ENCODE measurements at regions not wholly inside any gene's neighbourhood (a gene's known extent, or its start where the extent isn't known, plus 50 kb on each side); places are given as distances from the start of the nearest gene placed in this dataset.

DNA sequence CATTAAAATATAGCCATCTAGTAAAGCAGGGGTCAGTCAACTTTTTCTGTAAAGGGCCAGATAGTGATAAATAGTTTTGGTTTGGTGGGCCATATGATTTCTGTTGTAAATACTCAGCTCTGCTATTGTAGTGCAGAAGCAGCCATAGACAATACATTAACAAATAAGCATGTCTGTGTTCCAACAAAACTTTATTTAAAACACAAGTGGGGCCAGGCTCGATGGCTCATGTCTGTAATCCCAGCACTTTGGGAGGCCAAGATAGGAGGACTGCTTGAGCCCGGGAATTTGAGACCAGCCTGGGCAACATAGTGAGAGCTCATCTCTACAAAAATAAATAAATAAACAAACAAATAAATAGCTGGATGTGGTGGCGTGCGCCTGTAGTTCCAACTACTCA, 60.8 kb upstream of the TANC2 start:
- peaks cover 22% of the 10 kb centered on the region for H3K27me3 Mint-ChIP-seq
- no peaks in the 10 kb centered on the region for H3K27me3 ChIP-seq (replicated peaks in 1 of 4; ENCODE audit: control extremely low read depth in 1 of 4, control insufficient read depth in 3 of 4, insufficient read depth in 4 of 4, low read length in 3 of 4)
- intact Hi-C loops (cut with micrococcal nuclease) = no loop called here
- no peak overlapping the region for H3K9ac ChIP-seq (ENCODE audit: low read length)
- no peak overlapping the region for H2AFZ ChIP-seq (ENCODE audit: insufficient read depth, low read depth, low read length, poor library complexity, severe bottlenecking)
- no peak overlapping the region for H3K4me2 ChIP-seq (replicated peaks; ENCODE audit: low read depth, low read length, poor library complexity, severe bottlenecking)
- no peak overlapping the region for H3K4me3 Mint-ChIP-seq
- ChIA-PET POLR2A (no interaction called here), CTCF (interaction anchor here (0.7 kb wide), 1 partner anchor 117 kb away, joined by 3 read pairs; no protein-coding TSS in a partner anchor)
- H3K79me2 ChIP-seq (ENCODE audit: control insufficient read depth, insufficient read depth, low read length) = no peaks in the 10 kb centered on the region
- no peaks in the 10 kb centered on the region for H3K36me3 ChIP-seq (replicated peaks in 1 of 2; ENCODE audit: control extremely low read depth in 1 of 2, control insufficient read depth in 1 of 2, extremely low read depth in 1 of 2, insufficient read depth in 2 of 2, low read length in 1 of 2)
- no peaks in the 10 kb centered on the region for H4K20me1 ChIP-seq (ENCODE audit: control insufficient read depth, insufficient read depth, low read length, poor library complexity, severe bottlenecking)
- ATAC-seq (ENCODE audit: low read depth) (no peak), DNase-seq (no peak)
- H3K9me3 Mint-ChIP-seq (ENCODE audit: insufficient read depth) = no peaks in the 10 kb centered on the region
- H3K27ac ChIP-seq (ENCODE audit: low read length in 2 of 2) = no peak overlapping the region
- H3K4me3 ChIP-seq (ENCODE audit: control extremely low read depth in 1 of 5, extremely low read depth in 1 of 5, insufficient read depth in 1 of 5, low read depth in 2 of 5, low read length in 4 of 5) = no peak overlapping the region
- no peak overlapping the region for H3K27ac Mint-ChIP-seq
- H3K4me1 ChIP-seq (ENCODE audit: control insufficient read depth in 2 of 2, insufficient read depth in 2 of 2, low read length in 2 of 2) = no peaks in the 10 kb centered on the region
- no peaks in the 10 kb centered on the region for H3K4me1 Mint-ChIP-seq
- H3K9me3 ChIP-seq (ENCODE audit: control extremely low read depth in 1 of 3, control insufficient read depth in 2 of 3, insufficient read depth in 1 of 3, low read length in 2 of 3) = no peaks in the 10 kb centered on the region
- TF ChIP-seq EZH2 (IDR thresholded peaks at IDR 0.05; ENCODE audit: borderline replicate concordance, insufficient read depth, low read depth, low read length, poor library complexity, severe bottlenecking) = no peak
- TF ChIP-seq CTCF (IDR thresholded peaks at IDR 0.05) = no peak
- no CpG with 5 or more reads among the region's 4 CpGs for WGBS (ENCODE audit: insufficient coverage)

- intact Hi-C loops (cut with micrococcal nuclease) = no loop called here
- WGBS (ENCODE audit: insufficient coverage) = 67% methylated on average over 5 of the region's 5 CpGs
- H3K4me3 ChIP-seq (ENCODE audit: control extremely low read depth in 1 of 5, extremely low read depth in 1 of 5, insufficient read depth in 1 of 5, low read depth in 2 of 5, low read length in 4 of 5) = no peak overlapping the region
- no peak overlapping the region for H3K9ac ChIP-seq (ENCODE audit: low read length)
- ATAC-seq (ENCODE audit: low read depth) (no peak), DNase-seq (no peak)
- TF ChIP-seq EZH2 (IDR thresholded peaks at IDR 0.05; ENCODE audit: borderline replicate concordance, insufficient read depth, low read depth, low read length, poor library complexity, severe bottlenecking) = no peak
- no peak for TF ChIP-seq CTCF (IDR thresholded peaks at IDR 0.05)
- Mint-ChIP-seq H3K4me3 (no peak overlapping the region), H3K27ac (no peak overlapping the region), H3K27me3 (peaks cover 21% of the 10 kb centered on the region), H3K4me1 (no peaks in the 10 kb centered on the region), H3K9me3 (ENCODE audit: insufficient read depth) (no peaks in the 10 kb centered on the region)
- no peaks in the 10 kb centered on the region for H3K79me2 ChIP-seq (ENCODE audit: control insufficient read depth, insufficient read depth, low read length)
- no peak overlapping the region for H3K27ac ChIP-seq (ENCODE audit: low read length in 2 of 2)
- no peaks in the 10 kb centered on the region for H3K27me3 ChIP-seq (replicated peaks in 1 of 4; ENCODE audit: control extremely low read depth in 1 of 4, control insufficient read depth in 3 of 4, insufficient read depth in 4 of 4, low read length in 3 of 4)
- H4K20me1 ChIP-seq (ENCODE audit: control insufficient read depth, insufficient read depth, low read length, poor library complexity, severe bottlenecking) = no peaks in the 10 kb centered on the region
- ChIA-PET POLR2A (no interaction called here), CTCF (interaction anchor here (0.9 to 1.7 kb wide), 2 partner anchors 11 to 14 kb away, joined by 3 to 4 read pairs; no protein-coding TSS in a partner anchor)
- H3K4me1 ChIP-seq (ENCODE audit: control insufficient read depth in 2 of 2, insufficient read depth in 2 of 2, low read length in 2 of 2) = no peaks in the 10 kb centered on the region
- H3K9me3 ChIP-seq (ENCODE audit: control extremely low read depth in 1 of 3, control insufficient read depth in 2 of 3, insufficient read depth in 1 of 3, low read length in 2 of 3) = no peaks in the 10 kb centered on the region
- no peaks in the 10 kb centered on the region for H3K36me3 ChIP-seq (replicated peaks in 1 of 2; ENCODE audit: control extremely low read depth in 1 of 2, control insufficient read depth in 1 of 2, extremely low read depth in 1 of 2, insufficient read depth in 2 of 2, low read length in 1 of 2)
- no peak overlapping the region for H3K4me2 ChIP-seq (replicated peaks; ENCODE audit: low read depth, low read length, poor library complexity, severe bottlenecking)
- H2AFZ ChIP-seq (ENCODE audit: insufficient read depth, low read depth, low read length, poor library complexity, severe bottlenecking) = no peak overlapping the region
Measured at GRCh38 chr17:62902531-62903220, 63.4 kb upstream of the TANC2 start.
